IPS DF 6.9 (cell line): ENCODE measurements at regions not wholly inside any gene's neighbourhood (a gene's known extent, or its start where the extent isn't known, plus 50 kb on each side); places are given as distances from the start of the nearest gene placed in this dataset.

Source experiments
- DNase-seq: peaks from one replicate; pipeline ENCODE4 v3.0.0-alpha.2; 2013; ENCODE audit warnings: low read depth, low spot score
- H3K27ac ChIP-seq: one replicate; pipeline ENCODE4 v1.5.1; 2013; ENCODE audit warnings: low read length, control low read depth
- H3K27me3 ChIP-seq: 2 replicates; pipeline ENCODE4 v1.6.1; 2013; ENCODE audit warnings: mild to moderate bottlenecking, low read length; ENCODE audit not compliant: control insufficient read depth, insufficient read depth
- H3K36me3 ChIP-seq: 2 replicates; pipeline ENCODE4 v1.6.1; 2013; ENCODE audit warnings: low read length; ENCODE audit not compliant: control insufficient read depth, insufficient read depth
- H3K4me1 ChIP-seq: 2 replicates; pipeline ENCODE4 v1.6.1; 2013; ENCODE audit warnings: low read length; ENCODE audit not compliant: control insufficient read depth, insufficient read depth
- H3K4me3 ChIP-seq: 2 replicates; pipeline ENCODE4 v1.5.1; 2013; ENCODE audit warnings: mild to moderate bottlenecking, low read length
- H3K9me3 ChIP-seq: 2 replicates; pipeline ENCODE4 v1.6.1; 2013; ENCODE audit warnings: low read length, inconsistent platforms; ENCODE audit not compliant: control insufficient read depth, insufficient read depth
- WGBS: extraction: QIAGEN DNeasy Blood & Tissue Kit; methylation state at CpG from one replicate; pipeline ENCODE4 v1.1.7; 2013; ENCODE audit warnings: mixed read lengths, missing lambda C conversion rate; ENCODE audit not compliant: insufficient read length, insufficient coverage; 5-methylcytosine and 5-hydroxymethylcytosine counted together

DNA sequence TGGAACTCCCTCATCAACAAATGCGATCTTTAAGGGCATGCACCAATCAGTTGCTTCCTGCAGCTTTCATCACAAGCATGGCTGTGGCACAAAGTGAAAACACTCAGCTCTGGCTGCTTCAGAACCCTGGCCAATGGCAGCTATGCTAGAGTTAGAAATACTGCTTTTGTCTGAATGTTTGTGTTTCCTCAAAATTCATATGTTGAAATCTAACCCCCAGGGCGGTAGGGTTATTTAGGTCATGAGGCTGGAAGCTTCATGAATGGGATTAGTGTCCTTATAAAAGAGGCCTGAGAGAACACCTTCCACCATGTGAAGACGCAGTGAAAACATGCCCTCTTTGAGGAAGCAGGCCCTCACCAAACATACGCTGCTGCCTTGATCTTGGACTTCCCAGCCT lies 453.9 kb downstream of the SNAPC1 start:
- Histone ChIP-seq H3K4me3 (no peak overlapping the region), H3K4me1 (no peaks in the 10 kb centered on the region), H3K27me3 (no peaks in the 10 kb centered on the region), H3K9me3 (no peaks in the 10 kb centered on the region), H3K27ac (no peak overlapping the region), H3K36me3 (no peaks in the 10 kb centered on the region; the same call in 1 of the 2 replicates)
- no CpG with 5 or more reads among the region's 4 CpGs for WGBS
- no peak for DNase-seq

DNA sequence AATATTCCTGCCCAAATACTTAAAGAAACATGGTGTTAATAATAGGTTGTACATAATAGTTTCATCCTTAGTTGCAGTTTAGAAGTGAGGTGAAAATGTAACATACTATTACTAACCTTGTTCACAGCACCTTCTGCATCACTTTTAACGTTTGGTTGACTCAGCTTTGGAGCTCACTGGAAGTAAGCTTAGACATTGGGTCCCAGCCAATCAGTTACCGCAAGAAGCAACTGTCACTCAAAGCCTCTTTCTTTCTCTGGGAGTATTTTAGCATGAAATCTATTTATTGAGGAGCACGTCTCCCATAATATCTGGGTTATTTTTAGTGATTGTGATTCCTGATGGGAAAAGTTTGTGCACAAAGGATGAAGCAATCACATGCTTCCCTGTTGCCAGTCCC lies 472.6 kb downstream of the SNAPC1 start:
- Histone ChIP-seq H3K9me3 (no peaks in the 10 kb centered on the region), H3K4me1 (no peaks in the 10 kb centered on the region), H3K27ac (no peak overlapping the region), H3K27me3 (no peaks in the 10 kb centered on the region), H3K36me3 (no peaks in the 10 kb centered on the region), H3K4me3 (no peak overlapping the region)
- no peak for DNase-seq
- no CpG with 5 or more reads among the region's 3 CpGs for WGBS

DNA sequence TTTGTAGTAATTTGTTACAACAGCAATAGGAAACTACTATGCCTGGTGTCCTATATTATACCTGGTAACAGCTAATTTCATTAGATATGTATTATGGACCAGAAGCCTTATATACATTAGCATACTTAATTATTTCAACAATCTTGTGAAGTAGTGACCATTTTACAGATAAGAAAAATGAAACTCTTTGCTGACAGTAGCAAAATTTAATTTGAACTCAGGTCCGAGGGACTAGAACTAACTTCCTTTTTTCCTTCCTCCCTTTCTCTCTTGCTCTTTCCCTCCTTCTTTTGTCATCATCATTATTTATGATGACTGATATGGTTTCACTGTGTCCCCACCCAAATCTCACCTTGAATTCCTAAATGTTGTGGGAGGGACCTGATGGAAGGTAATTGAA lies 482.0 kb downstream of the SNAPC1 start:
- WGBS = no CpG with 5 or more reads among the region's 1 CpG

DNA sequence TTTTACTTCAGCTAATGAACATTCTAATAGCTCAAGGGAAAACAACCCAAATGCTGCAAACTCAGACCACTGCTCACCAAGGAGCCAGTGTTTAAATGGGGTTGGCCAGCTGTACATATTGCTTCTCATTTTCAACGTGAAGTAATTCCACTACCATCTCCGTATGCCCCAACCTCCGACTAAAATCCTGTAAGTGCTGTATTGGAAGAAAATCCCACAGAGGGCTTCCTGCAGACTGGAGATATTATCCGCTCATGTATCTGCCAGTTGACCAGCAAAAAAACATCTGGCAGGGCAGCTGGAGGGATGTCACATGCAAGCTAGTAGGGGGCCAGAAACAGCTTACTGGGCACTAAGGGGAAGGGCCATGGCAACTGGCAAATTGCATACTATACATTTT lies 485.0 kb downstream of the SNAPC1 start:
- DNase-seq = no peak
- no CpG with 5 or more reads among the region's 4 CpGs for WGBS
- H3K36me3 ChIP-seq = no peaks in the 10 kb centered on the region
- H3K4me3 ChIP-seq = no peak overlapping the region
- H3K4me1 ChIP-seq = no peaks in the 10 kb centered on the region
- no peaks in the 10 kb centered on the region for H3K27me3 ChIP-seq
- no peak overlapping the region for H3K27ac ChIP-seq
- H3K9me3 ChIP-seq = no peaks in the 10 kb centered on the region

More for the DNA sequence above, 482.0 kb downstream of the SNAPC1 start:
- H3K4me1 ChIP-seq = no peaks in the 10 kb centered on the region
- H3K4me3 ChIP-seq = no peak overlapping the region
- no peaks in the 10 kb centered on the region for H3K27me3 ChIP-seq
- DNase-seq = no peak
- no peak overlapping the region for H3K27ac ChIP-seq
- H3K36me3 ChIP-seq = no peaks in the 10 kb centered on the region
- no peaks in the 10 kb centered on the region for H3K9me3 ChIP-seq

- DNase-seq = no peak
- no peak overlapping the region for H3K27ac ChIP-seq
- H3K4me1 ChIP-seq = no peaks in the 10 kb centered on the region
- no peaks in the 10 kb centered on the region for H3K27me3 ChIP-seq
- H3K4me3 ChIP-seq = no peak overlapping the region
- WGBS = no CpG with 5 or more reads among the region's 4 CpGs
- no peaks in the 10 kb centered on the region for H3K36me3 ChIP-seq
- no peaks in the 10 kb centered on the region for H3K9me3 ChIP-seq
These were observed 489.0 kb downstream of the SNAPC1 start for GRCh38 chr14:62251237-62251636.

DNA sequence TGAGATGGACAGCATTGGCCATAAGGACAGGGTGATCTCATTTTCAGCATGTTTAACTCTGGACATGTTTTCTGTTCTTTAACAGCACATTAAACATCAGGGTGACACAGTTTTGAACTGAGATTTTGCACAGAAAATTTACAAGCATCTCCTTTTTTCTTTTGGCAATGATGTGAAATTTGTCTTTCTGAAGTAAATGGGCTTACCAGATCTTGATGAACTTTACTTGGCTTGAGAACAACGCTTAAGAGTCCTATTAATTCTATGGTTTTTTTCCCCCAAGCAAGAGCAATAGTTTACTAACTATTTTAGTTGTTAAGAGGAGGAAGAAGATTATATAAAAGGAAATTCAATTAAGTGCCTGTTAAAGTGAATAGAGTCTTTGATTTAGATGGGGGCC lies 491.0 kb downstream of the SNAPC1 start:
- H3K4me1 ChIP-seq = no peaks in the 10 kb centered on the region
- no CpG with 5 or more reads among the region's 1 CpG for WGBS
- H3K27ac ChIP-seq = no peak overlapping the region
- H3K9me3 ChIP-seq = no peaks in the 10 kb centered on the region
- DNase-seq = no peak
- H3K36me3 ChIP-seq = no peaks in the 10 kb centered on the region
- H3K27me3 ChIP-seq = no peaks in the 10 kb centered on the region
- H3K4me3 ChIP-seq = no peak overlapping the region

DNA sequence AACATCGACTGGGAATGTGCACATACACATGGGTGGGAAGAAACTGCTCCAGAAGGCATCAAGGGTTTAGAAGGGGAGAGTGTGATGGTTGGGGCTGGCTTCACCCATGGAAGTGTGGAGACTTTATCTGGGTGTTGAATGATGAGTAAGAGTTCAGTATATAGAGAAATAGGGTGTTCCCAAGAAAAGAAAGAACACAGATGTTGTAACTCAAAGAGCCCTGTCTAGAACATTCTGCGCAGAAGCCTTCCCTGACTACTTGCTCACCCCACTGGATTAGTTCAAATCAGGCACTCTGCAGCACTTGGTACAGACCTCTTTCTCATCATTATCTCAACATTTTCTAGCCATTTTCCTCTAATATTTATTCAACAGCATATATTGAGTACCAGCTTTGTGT lies 491.7 kb downstream of the SNAPC1 start:
- WGBS = no CpG with 5 or more reads among the region's 2 CpGs
- H3K27me3 ChIP-seq = no peaks in the 10 kb centered on the region
- no peaks in the 10 kb centered on the region for H3K4me1 ChIP-seq
- no peaks in the 10 kb centered on the region for H3K36me3 ChIP-seq
- H3K27ac ChIP-seq = no peak overlapping the region
- H3K9me3 ChIP-seq = no peaks in the 10 kb centered on the region
- no peak overlapping the region for H3K4me3 ChIP-seq
- no peak for DNase-seq

DNA sequence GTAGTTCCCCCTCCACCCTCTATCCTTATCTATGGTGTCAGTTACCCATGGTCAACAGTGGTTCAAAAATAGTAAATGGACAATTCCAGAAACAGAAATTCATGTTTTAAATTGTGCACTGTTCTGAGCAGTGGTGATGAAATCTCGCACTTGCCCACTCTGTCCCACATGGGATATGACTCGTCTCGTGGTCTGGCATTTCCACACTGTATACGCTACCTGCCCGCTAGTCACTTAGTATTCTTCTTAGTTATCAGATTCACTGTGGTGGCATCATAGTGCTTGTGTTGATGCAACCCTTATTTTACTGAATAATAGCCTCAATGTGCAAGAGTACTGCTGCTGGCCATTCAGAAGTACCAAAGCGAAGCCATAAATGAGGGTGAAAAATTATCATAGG lies 507.0 kb downstream of the SNAPC1 start:
- no peak for DNase-seq
- Histone ChIP-seq H3K27ac (no peak overlapping the region), H3K36me3 (no peaks in the 10 kb centered on the region), H3K27me3 (no peaks in the 10 kb centered on the region), H3K4me1 (no peaks in the 10 kb centered on the region), H3K9me3 (no peaks in the 10 kb centered on the region), H3K4me3 (no peak overlapping the region)
- no CpG with 5 or more reads among the region's 6 CpGs for WGBS

GRCh38 chr14:62270236-62270635 lies 508.0 kb downstream of the SNAPC1 start:
- no peak overlapping the region for H3K4me3 ChIP-seq
- WGBS = no CpG with 5 or more reads among the region's 1 CpG
- no peak for DNase-seq

GRCh38 chr14:62280366-62280765 lies 518.1 kb downstream of the SNAPC1 start:
- H3K27me3 ChIP-seq = no peaks in the 10 kb centered on the region
- no peak overlapping the region for H3K27ac ChIP-seq
- H3K36me3 ChIP-seq = no peaks in the 10 kb centered on the region
- no peaks in the 10 kb centered on the region for H3K4me1 ChIP-seq
- no peaks in the 10 kb centered on the region for H3K9me3 ChIP-seq
- DNase-seq = no peak
- H3K4me3 ChIP-seq = no peak overlapping the region

More at GRCh38 chr14:62270236-62270635, 508.0 kb downstream of the SNAPC1 start:
- H3K36me3 ChIP-seq = no peaks in the 10 kb centered on the region
- H3K4me1 ChIP-seq = no peaks in the 10 kb centered on the region
- no peak overlapping the region for H3K27ac ChIP-seq
- no peaks in the 10 kb centered on the region for H3K27me3 ChIP-seq
- H3K9me3 ChIP-seq = no peaks in the 10 kb centered on the region

- WGBS = no CpG with 5 or more reads among the region's 4 CpGs
- no peak overlapping the region for H3K27ac ChIP-seq
- no peak overlapping the region for H3K4me3 ChIP-seq
- H3K9me3 ChIP-seq = no peaks in the 10 kb centered on the region
- no peak for DNase-seq
- no peaks in the 10 kb centered on the region for H3K4me1 ChIP-seq
- H3K27me3 ChIP-seq = no peaks in the 10 kb centered on the region
- no peaks in the 10 kb centered on the region for H3K36me3 ChIP-seq
These were observed 521.6 kb downstream of the SNAPC1 start for GRCh38 chr14:62283837-62284236.
